GM12878 (cell line): ENCODE measurements at regions not wholly inside any gene's neighbourhood (a gene's known extent, or its start where the extent isn't known, plus 50 kb on each side); places are given as distances from the start of the nearest gene placed in this dataset.

Experiments
- ATAC-seq: fragments of 200-7000 bp; cut with Tn5 transposase; 3 replicates; pipeline ENCODE4 v1.9.1; 2020; ENCODE audit warnings: mild to moderate bottlenecking, moderate library complexity
- BruUV-seq: library from RNA; stranded (reverse); fragments of 400-500 nt; replicated peaks from 2 replicates; lab custom pipeline; 2021; lab: Mats Ljungman, UMichigan
- CTCF ChIA-PET: fragments of 300-600 bp; sonication (Branson Sonifier 250); formaldehyde crosslinking; extraction: SDS; loops from one replicate; lab custom pipeline; 2021; ENCODE audit warnings: inconsistent platforms; lab: Yijun Ruan, JAX
- POLR2A ChIA-PET: fragments of 350-600 bp; formaldehyde crosslinking; extraction: SDS; loops from one replicate; lab custom pipeline; 2021; ENCODE audit warnings: inconsistent platforms; lab: Charles Lee
- RAD21 ChIA-PET: fragments of 300-600 bp; sonication (Branson Sonifier 250); formaldehyde crosslinking; loops from one replicate; lab custom pipeline; 2023; ENCODE audit warnings: antibody characterized with exemption; ENCODE audit not compliant: unreplicated experiment; lab: Charles Lee
- SMC1A ChIA-PET: fragments of 300-600 bp; sonication (Branson Sonifier 250); formaldehyde crosslinking; loops from one replicate; lab custom pipeline; 2023; ENCODE audit not compliant: unreplicated experiment, uncharacterized antibody; lab: Charles Lee
- DNase-seq: peaks from one replicate; pipeline ENCODE4 v3.0.0-alpha.2; 2011; ENCODE audit warnings: low read depth, low spot score
- FAIRE-seq: peaks from 3 replicates; lab custom pipeline; 2011; peaks lifted over from hg19 to GRCh38; lab: Jason Lieb, UNC
- H2AFZ ChIP-seq: 2 replicates; pipeline ENCODE4 v1.6.0; 2011; ENCODE audit warnings: low read depth, low read length, control low read depth; ENCODE audit not compliant: control insufficient read depth
- H3K27ac ChIP-seq: 2 replicates; pipeline ENCODE4 v1.5.1; 2011; ENCODE audit warnings: control low read depth; ENCODE audit not compliant: control insufficient read depth, insufficient read depth
- H3K27me3 ChIP-seq, 2 experiments: replicated peaks in 1 of 2; 2 replicates each; pipeline versions ENCODE4 v1.6.0 to v1.6.1; 2011; ENCODE audit warnings: low read length in 1 of 2; ENCODE audit not compliant: control insufficient read depth in 2 of 2, insufficient read depth in 2 of 2
- H3K36me3 ChIP-seq, 2 experiments: 2 replicates each; pipeline ENCODE4 v1.5.1; 2011; ENCODE audit warnings: low read length in 1 of 2; ENCODE audit not compliant: control insufficient read depth in 2 of 2, insufficient read depth in 2 of 2
- H3K4me1 ChIP-seq: 2 replicates; pipeline ENCODE4 v1.6.1; 2011; ENCODE audit warnings: mild to moderate bottlenecking, low read length, moderate library complexity, mixed read lengths; ENCODE audit not compliant: control insufficient read depth, insufficient read depth
- H3K4me2 ChIP-seq: 2 replicates; pipeline ENCODE4 v1.6.0; 2011; ENCODE audit warnings: control low read depth; ENCODE audit not compliant: control insufficient read depth, insufficient read depth
- H3K4me3 ChIP-seq: fragments of 200-600 bp; sonication (generic); 2 replicates; pipeline ENCODE4 v1.5.1; 2016
- H3K79me2 ChIP-seq: 2 replicates; pipeline ENCODE4 v1.6.0; 2011; ENCODE audit warnings: low read length; ENCODE audit not compliant: control insufficient read depth, insufficient read depth
- H3K9ac ChIP-seq: 2 replicates; pipeline ENCODE4 v1.8.0; 2011; ENCODE audit warnings: low read length, control low read depth, mixed read lengths; ENCODE audit not compliant: control insufficient read depth, insufficient read depth
- H3K9me3 ChIP-seq: replicated peaks from 3 replicates; pipeline ENCODE4 v1.5.1; 2011; ENCODE audit warnings: mild to moderate bottlenecking, low read length; ENCODE audit not compliant: control insufficient read depth, insufficient read depth
- H4K20me1 ChIP-seq: 2 replicates; pipeline ENCODE4 v1.6.0; 2011; ENCODE audit not compliant: control insufficient read depth, insufficient read depth
- ASH2L ChIP-seq: fragments of 300-600, 200-600 bp; sonication (generic); IDR thresholded peaks from 2 replicates; pipeline ENCODE4 v1.6.1; 2017; ENCODE audit warnings: low read depth, mild to moderate bottlenecking, borderline replicate concordance
- BRCA1 ChIP-seq: IDR thresholded peaks from 2 replicates; pipeline ENCODE4 v1.6.1; 2011; ENCODE audit warnings: low read depth, low read length, improper control_type of control experiment
- CREB1 ChIP-seq: IDR thresholded peaks from 2 replicates; pipeline ENCODE4 v1.6.1; 2012; ENCODE audit warnings: low read depth, mild to moderate bottlenecking, inconsistent platforms
- FOS ChIP-seq: IDR thresholded peaks from 3 replicates; pipeline ENCODE4 v1.6.1; 2011; ENCODE audit warnings: borderline replicate concordance; ENCODE audit not compliant: insufficient read length; ENCODE audit errors: extremely low read depth
- HCFC1 ChIP-seq: fragments of 150-350 bp; IDR thresholded peaks from 2 replicates; pipeline ENCODE4 v1.6.1; 2014; ENCODE audit warnings: low read length
- MYB ChIP-seq: fragments of 150-350 bp; IDR thresholded peaks from 2 replicates; pipeline ENCODE4 v1.6.1; 2014; ENCODE audit warnings: mild to moderate bottlenecking, low read depth, low read length, borderline replicate concordance
- PML ChIP-seq: IDR thresholded peaks from 2 replicates; pipeline ENCODE4 v1.6.1; 2012; ENCODE audit warnings: low read length, inconsistent platforms
- POLR2A ChIP-seq: IDR thresholded peaks from 2 replicates; pipeline ENCODE4 v1.6.1; 2011; ENCODE audit warnings: low read depth, mild to moderate bottlenecking, low read length
- SMAD5 ChIP-seq: IDR thresholded peaks from 2 replicates; pipeline ENCODE4 v1.6.1; 2016; ENCODE audit warnings: antibody characterized with exemption, low read depth
- SMARCA5 ChIP-seq: fragments of 450-650 bp; IDR thresholded peaks from 2 replicates; pipeline ENCODE4 v1.6.1; 2017; ENCODE audit warnings: mild to moderate bottlenecking
- TARDBP ChIP-seq: IDR thresholded peaks from 2 replicates; pipeline ENCODE4 v1.6.1; 2016; ENCODE audit warnings: borderline replicate concordance
- YY1 ChIP-seq: IDR thresholded peaks from 2 replicates; pipeline ENCODE4 v1.6.1; 2011; ENCODE audit warnings: low read depth, mild to moderate bottlenecking, low read length
- WGBS: methylation state at CpG from one replicate; pipeline ENCODE4 v1.1.6; 2016; ENCODE audit warnings: low lambda C conversion rate; ENCODE audit not compliant: insufficient replicate concordance, insufficient coverage; ENCODE audit errors: missing lambda C conversion rate; 5-methylcytosine and 5-hydroxymethylcytosine counted together
- in situ Hi-C: fragments of 300-500 bp; cut with MboI; formaldehyde crosslinking; loops from 9 replicates; pipeline ENCODE4 v1.14.3; 2018; ENCODE audit warnings: mixed read lengths
- intact Hi-C: fragments of 100-400 bp; cut with micrococcal nuclease; formaldehyde crosslinking; loops from one replicate; pipeline ENCODE4 v1.14.2; 2022; ENCODE audit not compliant: unreplicated experiment
- TF ChIP-seq, protein P1 (sequence below): IDR thresholded peaks from 2 replicates; pipeline ENCODE4 v1.6.1; 2012; ENCODE audit warnings: mild to moderate bottlenecking, low read depth, low read length
- TF ChIP-seq, protein P2 (sequence below): fragments of 450-650 bp; IDR thresholded peaks from 2 replicates; pipeline ENCODE4 v1.6.1; 2016; ENCODE audit warnings: mild to moderate bottlenecking
- TF ChIP-seq, protein P3 (sequence below): IDR thresholded peaks from 2 replicates; pipeline ENCODE4 v1.6.1; 2012; ENCODE audit warnings: improper control_type of control experiment, low read depth, low read length; ENCODE audit not compliant: insufficient replicate concordance

DNA sequence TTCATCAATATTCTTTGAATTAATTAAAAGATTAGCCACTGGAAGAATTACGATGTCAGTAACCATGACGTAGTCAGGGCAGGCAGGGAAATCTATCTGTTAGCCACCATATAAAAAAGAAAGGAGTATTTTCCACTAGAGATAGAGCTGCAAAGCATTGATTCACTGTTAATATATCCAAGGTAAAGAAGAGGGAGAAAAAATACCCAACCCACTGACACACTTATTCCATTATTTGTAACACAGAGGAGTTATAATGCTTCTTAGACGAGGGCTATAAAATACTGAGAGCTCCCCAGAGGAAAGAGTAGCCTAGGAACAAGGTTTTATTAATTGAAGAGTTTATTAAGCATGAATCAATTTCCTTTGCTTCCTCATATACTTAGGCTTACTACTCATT lies 382.2 kb upstream of the CDH6 start:
- Histone ChIP-seq H3K4me2 (no peak overlapping the region), H3K79me2 (no peaks in the 10 kb centered on the region), H2AFZ (no peak overlapping the region), H3K27me3 (no peaks in the 10 kb centered on the region), H3K4me1 (no peaks in the 10 kb centered on the region), H3K9ac (no peak overlapping the region), H3K9me3 (no peaks in the 10 kb centered on the region), H4K20me1 (no peaks in the 10 kb centered on the region), H3K36me3 (no peaks in the 10 kb centered on the region), H3K27ac (no peak overlapping the region), H3K4me3 (no peak overlapping the region)
- RAD21 ChIA-PET, result no interaction called here
- WGBS, result 35% methylated on average over 3 of the region's 3 CpGs
- SMC1A ChIA-PET, result no interaction called here
- intact Hi-C loops (no loop called here), in situ Hi-C loops (no loop called here)
- BruUV-seq, result no TSS peak
- CTCF ChIA-PET, result no interaction called here
- POLR2A ChIA-PET, result no interaction called here
- FAIRE-seq (no peak), ATAC-seq (no peak), DNase-seq (no peak)
- TF ChIP-seq FOS (no peak), HCFC1 (no peak), MYB (no peak), ASH2L (no peak), SMAD5 (no peak), TARDBP (no peak), YY1 (no peak), SMARCA5 (no peak), BRCA1 (no peak), PML (no peak), POLR2A (no peak), CREB1 (no peak)
- TF ChIP-seq, protein P1, sequence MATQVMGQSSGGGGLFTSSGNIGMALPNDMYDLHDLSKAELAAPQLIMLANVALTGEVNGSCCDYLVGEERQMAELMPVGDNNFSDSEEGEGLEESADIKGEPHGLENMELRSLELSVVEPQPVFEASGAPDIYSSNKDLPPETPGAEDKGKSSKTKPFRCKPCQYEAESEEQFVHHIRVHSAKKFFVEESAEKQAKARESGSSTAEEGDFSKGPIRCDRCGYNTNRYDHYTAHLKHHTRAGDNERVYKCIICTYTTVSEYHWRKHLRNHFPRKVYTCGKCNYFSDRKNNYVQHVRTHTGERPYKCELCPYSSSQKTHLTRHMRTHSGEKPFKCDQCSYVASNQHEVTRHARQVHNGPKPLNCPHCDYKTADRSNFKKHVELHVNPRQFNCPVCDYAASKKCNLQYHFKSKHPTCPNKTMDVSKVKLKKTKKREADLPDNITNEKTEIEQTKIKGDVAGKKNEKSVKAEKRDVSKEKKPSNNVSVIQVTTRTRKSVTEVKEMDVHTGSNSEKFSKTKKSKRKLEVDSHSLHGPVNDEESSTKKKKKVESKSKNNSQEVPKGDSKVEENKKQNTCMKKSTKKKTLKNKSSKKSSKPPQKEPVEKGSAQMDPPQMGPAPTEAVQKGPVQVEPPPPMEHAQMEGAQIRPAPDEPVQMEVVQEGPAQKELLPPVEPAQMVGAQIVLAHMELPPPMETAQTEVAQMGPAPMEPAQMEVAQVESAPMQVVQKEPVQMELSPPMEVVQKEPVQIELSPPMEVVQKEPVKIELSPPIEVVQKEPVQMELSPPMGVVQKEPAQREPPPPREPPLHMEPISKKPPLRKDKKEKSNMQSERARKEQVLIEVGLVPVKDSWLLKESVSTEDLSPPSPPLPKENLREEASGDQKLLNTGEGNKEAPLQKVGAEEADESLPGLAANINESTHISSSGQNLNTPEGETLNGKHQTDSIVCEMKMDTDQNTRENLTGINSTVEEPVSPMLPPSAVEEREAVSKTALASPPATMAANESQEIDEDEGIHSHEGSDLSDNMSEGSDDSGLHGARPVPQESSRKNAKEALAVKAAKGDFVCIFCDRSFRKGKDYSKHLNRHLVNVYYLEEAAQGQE, result no peak
- TF ChIP-seq, protein P2, sequence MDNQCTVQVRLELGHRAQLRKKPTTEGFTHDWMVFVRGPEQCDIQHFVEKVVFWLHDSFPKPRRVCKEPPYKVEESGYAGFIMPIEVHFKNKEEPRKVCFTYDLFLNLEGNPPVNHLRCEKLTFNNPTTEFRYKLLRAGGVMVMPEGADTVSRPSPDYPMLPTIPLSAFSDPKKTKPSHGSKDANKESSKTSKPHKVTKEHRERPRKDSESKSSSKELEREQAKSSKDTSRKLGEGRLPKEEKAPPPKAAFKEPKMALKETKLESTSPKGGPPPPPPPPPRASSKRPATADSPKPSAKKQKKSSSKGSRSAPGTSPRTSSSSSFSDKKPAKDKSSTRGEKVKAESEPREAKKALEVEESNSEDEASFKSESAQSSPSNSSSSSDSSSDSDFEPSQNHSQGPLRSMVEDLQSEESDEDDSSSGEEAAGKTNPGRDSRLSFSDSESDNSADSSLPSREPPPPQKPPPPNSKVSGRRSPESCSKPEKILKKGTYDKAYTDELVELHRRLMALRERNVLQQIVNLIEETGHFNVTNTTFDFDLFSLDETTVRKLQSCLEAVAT, result no peak
- TF ChIP-seq, protein P3, sequence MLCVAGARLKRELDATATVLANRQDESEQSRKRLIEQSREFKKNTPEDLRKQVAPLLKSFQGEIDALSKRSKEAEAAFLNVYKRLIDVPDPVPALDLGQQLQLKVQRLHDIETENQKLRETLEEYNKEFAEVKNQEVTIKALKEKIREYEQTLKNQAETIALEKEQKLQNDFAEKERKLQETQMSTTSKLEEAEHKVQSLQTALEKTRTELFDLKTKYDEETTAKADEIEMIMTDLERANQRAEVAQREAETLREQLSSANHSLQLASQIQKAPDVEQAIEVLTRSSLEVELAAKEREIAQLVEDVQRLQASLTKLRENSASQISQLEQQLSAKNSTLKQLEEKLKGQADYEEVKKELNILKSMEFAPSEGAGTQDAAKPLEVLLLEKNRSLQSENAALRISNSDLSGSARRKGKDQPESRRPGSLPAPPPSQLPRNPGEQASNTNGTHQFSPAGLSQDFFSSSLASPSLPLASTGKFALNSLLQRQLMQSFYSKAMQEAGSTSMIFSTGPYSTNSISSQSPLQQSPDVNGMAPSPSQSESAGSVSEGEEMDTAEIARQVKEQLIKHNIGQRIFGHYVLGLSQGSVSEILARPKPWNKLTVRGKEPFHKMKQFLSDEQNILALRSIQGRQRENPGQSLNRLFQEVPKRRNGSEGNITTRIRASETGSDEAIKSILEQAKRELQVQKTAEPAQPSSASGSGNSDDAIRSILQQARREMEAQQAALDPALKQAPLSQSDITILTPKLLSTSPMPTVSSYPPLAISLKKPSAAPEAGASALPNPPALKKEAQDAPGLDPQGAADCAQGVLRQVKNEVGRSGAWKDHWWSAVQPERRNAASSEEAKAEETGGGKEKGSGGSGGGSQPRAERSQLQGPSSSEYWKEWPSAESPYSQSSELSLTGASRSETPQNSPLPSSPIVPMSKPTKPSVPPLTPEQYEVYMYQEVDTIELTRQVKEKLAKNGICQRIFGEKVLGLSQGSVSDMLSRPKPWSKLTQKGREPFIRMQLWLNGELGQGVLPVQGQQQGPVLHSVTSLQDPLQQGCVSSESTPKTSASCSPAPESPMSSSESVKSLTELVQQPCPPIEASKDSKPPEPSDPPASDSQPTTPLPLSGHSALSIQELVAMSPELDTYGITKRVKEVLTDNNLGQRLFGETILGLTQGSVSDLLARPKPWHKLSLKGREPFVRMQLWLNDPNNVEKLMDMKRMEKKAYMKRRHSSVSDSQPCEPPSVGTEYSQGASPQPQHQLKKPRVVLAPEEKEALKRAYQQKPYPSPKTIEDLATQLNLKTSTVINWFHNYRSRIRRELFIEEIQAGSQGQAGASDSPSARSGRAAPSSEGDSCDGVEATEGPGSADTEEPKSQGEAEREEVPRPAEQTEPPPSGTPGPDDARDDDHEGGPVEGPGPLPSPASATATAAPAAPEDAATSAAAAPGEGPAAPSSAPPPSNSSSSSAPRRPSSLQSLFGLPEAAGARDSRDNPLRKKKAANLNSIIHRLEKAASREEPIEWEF, result no peak
